ENCODE measurements at regions not wholly inside any gene's neighbourhood (a gene's known extent, or its start where the extent isn't known, plus 50 kb on each side); places are given as distances from the start of the nearest gene placed in this dataset.

DNA sequence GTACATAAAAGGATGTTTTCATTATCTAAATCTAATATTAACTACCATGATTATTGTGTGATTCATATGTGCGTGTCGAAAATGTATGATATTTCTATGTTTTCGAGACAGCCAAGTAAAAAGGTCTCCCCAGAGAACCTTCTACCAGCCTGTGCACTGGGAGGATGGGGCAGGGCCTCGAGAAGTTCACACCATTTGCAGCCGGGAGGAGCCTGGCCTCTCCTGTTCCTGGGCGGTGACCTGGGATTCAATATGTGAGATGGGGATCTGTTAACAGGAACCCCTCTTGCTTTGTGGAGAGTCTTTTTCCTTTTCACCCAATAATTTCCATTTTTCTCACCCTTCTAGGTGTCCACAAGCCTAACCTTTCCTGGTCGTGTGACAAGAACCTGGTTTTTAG is 189.3 kb downstream of the IPO8 start:
- no peak for DNase-seq (ENCODE audit: low spot score)
- TF ChIP-seq, protein P1, sequence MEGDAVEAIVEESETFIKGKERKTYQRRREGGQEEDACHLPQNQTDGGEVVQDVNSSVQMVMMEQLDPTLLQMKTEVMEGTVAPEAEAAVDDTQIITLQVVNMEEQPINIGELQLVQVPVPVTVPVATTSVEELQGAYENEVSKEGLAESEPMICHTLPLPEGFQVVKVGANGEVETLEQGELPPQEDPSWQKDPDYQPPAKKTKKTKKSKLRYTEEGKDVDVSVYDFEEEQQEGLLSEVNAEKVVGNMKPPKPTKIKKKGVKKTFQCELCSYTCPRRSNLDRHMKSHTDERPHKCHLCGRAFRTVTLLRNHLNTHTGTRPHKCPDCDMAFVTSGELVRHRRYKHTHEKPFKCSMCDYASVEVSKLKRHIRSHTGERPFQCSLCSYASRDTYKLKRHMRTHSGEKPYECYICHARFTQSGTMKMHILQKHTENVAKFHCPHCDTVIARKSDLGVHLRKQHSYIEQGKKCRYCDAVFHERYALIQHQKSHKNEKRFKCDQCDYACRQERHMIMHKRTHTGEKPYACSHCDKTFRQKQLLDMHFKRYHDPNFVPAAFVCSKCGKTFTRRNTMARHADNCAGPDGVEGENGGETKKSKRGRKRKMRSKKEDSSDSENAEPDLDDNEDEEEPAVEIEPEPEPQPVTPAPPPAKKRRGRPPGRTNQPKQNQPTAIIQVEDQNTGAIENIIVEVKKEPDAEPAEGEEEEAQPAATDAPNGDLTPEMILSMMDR (IDR thresholded peaks at IDR 0.05; ENCODE audit: extremely low read depth, missing control alignments): no peak

DNA sequence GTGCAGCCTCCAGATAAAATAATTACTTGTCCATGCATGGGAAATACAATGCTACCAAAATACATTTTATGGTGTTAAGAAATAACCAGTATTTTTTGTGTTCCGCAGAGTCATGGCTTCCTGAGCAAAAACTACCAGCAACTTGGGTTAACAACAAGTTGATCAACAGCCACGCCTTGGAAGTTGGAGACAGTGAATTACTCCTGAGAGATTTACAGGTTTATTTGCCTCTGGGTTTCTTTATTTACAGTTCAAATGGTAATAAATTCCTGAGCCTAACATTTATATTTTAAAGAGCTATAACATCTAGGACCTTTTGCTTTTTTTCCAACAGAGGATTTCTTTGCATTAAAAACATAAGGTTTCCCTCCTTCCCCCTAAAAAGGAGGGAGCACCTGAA is 194.0 kb downstream of the IPO8 start:
- TF ChIP-seq, protein P1 (IDR thresholded peaks at IDR 0.05; ENCODE audit: extremely low read depth, missing control alignments): no peak

DNA sequence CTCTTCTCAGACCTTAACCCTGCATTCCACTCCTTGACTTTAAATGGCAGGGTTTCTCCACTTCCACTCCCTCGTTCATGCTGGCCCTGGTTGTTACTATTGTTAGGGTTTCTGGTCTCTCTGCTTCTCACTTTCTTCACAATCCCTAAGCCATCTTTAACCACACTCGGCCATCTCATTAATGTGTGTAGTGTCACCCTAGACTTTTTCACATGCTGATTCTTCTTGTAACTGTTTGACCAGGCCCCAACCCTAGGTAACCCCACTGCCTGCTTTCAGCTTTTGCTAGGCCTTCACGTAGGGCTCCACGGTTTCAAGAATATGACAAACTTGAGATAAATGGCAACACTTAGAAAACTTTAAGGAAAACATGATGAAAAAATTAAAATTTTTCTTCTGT is 195.1 kb downstream of the IPO8 start:
- DNase-seq (ENCODE audit: low spot score): no peak
- TF ChIP-seq, protein P1 (IDR thresholded peaks at IDR 0.05; ENCODE audit: extremely low read depth, missing control alignments): no peak

More for the DNA sequence above, 194.0 kb downstream of the IPO8 start:
- DNase-seq (ENCODE audit: low spot score): no peak

DNA sequence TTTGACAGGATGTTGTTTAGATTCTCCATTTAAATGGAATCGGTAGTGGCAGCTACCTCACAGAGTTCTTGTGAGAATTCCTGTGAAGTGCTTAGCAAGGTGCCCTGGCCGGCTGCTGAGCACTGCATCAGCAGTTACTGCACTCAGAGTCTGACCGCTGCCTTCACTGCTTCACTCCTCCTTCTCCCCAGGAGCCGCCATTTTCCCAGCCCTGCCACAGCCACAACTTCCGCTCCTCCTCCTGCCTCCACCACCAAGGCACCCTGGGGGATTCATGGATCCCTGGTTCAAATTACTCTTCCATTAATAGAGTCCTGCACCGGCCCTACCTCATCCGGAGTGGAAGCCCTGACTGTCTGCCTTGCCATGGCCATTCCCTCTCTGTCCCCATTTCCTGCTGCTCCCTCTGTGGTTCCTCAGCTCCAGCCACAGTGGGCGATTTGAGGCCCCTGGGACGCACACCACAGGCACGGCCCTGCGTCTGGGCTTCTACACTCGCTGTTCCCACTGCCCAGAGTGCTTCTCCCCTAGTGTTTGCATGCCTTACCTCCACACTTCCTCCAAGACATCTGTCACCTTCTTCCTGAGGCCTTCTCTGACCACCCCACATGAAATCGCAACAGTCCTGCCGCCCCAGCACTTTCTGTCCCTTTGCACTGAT is 210.3 kb downstream of the IPO8 start:
- no peak for DNase-seq (ENCODE audit: low spot score)
- TF ChIP-seq, protein P1 (IDR thresholded peaks at IDR 0.05; ENCODE audit: extremely low read depth, missing control alignments): no peak

DNA sequence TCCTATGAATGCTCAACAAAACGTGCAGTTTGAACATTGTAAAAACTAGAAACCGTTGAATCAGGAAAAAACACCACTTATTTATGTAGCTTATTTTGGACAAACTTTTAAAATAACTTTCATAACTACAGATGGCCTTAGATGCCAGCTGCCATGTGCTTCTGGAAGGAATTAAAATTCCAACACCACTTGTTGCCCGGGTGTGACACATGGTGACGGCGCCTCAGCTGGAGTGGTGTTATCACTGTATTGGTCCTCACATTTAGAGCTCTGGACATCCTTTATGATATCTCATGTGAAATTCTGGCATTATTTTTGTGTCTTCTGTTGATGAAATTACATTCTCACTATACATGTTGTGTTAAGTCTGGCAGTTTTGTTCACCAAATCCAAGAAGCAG is 211.0 kb downstream of the IPO8 start:
- TF ChIP-seq, protein P1 (IDR thresholded peaks at IDR 0.05; ENCODE audit: extremely low read depth, missing control alignments): no peak
- no peak for DNase-seq (ENCODE audit: low spot score)

DNA sequence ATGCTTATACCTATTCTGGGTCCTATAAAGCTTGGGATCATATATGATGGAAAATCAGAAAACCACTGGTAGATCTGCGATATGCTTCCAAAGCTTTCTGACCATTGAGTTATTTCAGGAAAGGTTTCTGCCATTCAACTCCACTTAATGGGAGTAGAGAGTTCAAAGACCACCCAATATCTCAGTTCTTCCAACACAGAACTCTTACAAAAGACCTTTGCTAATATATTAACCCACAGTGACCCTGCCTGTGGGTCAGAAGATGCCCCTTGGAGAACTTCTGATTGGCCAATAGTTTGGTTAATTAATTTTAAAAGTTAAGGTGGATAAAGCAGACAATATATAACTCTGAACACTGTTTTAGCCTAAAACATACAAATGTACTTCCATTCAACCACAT is 213.0 kb downstream of the IPO8 start:
- DNase-seq (ENCODE audit: low spot score): no peak
- TF ChIP-seq, protein P1 (IDR thresholded peaks at IDR 0.05; ENCODE audit: extremely low read depth, missing control alignments): no peak

DNA sequence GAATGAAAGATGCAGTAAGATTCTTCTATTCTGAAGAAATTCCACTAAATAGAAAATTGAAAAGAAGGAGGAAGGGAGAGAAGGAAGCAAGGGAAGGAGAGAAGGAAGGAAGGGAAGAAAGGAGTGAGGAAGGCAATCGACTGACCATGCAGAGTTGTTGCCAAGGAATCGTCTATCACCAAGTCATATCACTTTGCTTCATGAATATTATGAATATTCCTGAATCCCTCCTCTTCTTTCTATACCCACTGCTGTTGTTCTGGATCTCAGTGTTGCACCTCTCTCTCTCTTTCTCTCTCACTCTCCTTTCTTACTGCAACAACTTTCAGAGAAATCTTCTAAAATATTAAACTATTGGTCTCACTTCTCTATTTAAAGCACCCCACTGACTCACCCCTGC is 222.4 kb downstream of the IPO8 start:
- DNase-seq (ENCODE audit: low spot score): no peak
- TF ChIP-seq, protein P1 (IDR thresholded peaks at IDR 0.05; ENCODE audit: extremely low read depth, missing control alignments): no peak

Data from GM20000 (cell line).